ENCODE measurements at regions not wholly inside any gene's neighbourhood (a gene's known extent, or its start where the extent isn't known, plus 50 kb on each side); places are given as distances from the start of the nearest gene placed in this dataset.
A peak's percentile ranks its signal among the peaks of the same experiment; 100 is the strongest.

DNA sequence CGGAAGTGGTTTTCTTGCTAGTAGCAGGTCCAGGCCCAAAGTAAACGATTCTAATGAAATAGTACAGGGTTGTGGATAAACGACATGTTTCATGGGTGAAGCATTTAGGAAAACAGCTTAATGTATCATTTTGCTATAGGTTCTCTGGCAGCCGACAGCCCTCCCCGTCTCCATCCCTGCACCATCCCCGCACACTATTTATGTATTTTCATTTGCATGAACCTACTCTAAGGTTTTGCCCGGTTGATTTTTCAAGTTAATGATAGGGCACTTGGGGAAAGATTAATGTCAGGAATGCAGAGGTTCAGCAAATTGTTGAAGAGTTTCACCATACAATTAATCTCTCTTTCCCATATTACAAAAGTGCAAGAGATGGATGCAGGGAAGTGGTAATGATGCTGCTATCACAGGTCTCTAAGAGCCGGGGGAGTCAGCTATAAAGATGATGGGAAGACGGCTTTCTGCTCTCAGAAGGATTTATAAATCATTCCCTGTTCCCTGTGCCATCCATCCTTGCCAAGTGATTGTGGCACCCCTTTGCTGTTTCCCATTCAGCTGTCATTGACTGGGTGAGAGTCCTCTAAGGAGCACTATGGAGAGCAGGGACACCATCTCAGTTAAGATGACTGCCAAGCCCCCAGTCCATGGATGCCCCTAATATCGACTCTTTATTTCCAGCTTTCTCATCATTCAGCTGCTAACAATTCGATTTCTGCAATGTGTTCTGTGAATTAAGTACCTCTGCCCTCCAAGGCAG is 186.3 kb downstream of the IRS2 start:
- Mint-ChIP-seq H3K27ac (no peak overlapping the region), H3K27me3 (ENCODE audit: low read depth) (peaks cover 10% of the 10 kb centered on the region), H3K4me1 (ENCODE audit: low read depth) (no peaks in the 10 kb centered on the region), H3K9me3 (no peaks in the 10 kb centered on the region), H3K4me3 (ENCODE audit: low read depth) (no peak overlapping the region), H3K36me3 (ENCODE audit: low read depth) (no peaks in the 10 kb centered on the region)
- no peak for DNase-seq (ENCODE audit: low spot score)
- intact Hi-C loops (cut with micrococcal nuclease): no loop called here

DNA sequence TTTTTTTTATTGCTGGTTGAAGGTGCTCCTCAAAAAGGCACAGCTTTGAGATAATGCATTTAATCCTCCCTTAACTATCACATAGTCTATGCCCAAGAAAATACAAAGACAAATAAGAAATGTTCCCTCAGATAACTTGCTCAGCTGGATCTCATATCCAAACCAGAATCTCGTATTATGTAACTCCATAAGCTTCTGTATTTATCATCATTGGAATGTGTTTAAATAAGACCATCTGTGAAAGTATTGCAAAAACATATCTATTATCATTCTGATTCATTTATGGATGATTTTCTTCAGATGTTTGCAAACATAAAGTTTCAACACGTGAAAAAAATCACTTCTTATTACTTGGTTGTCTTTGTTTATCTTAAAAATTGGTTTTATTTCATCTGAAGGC is 190.9 kb downstream of the IRS2 start:
- no peaks in the 10 kb centered on the region for H3K9me3 Mint-ChIP-seq
- peaks cover 13% of the 10 kb centered on the region for H3K27me3 Mint-ChIP-seq (ENCODE audit: low read depth)
- H3K4me3 Mint-ChIP-seq (ENCODE audit: low read depth): no peak overlapping the region
- intact Hi-C loops (cut with micrococcal nuclease): no loop called here
- DNase-seq (ENCODE audit: low spot score): no peak
- H3K4me1 Mint-ChIP-seq (ENCODE audit: low read depth): no peaks in the 10 kb centered on the region
- H3K36me3 Mint-ChIP-seq (ENCODE audit: low read depth): no peaks in the 10 kb centered on the region
- no peak overlapping the region for H3K27ac Mint-ChIP-seq

DNA sequence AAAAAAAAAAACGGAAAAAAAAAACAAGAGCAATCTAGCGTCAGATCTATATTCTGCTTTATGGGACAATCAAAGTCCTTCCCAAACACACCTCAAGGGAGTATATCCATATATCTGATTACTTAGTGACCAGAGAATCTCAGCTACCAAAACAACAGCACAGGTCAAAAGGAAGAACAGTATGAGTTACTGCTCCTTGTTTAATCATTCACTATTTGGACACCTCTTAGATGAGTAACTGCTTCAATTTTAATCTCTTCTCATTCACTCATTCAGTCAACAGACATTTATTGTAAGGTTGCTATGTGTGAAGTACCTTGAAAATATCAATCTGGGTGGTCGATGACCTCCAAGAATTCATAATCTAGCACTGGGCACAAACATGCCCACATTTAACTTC is 193.2 kb downstream of the IRS2 start:
- intact Hi-C loops (cut with micrococcal nuclease): no loop called here
- no peaks in the 10 kb centered on the region for H3K9me3 Mint-ChIP-seq
- DNase-seq (ENCODE audit: low spot score): no peak
- H3K36me3 Mint-ChIP-seq (ENCODE audit: low read depth): no peaks in the 10 kb centered on the region
- no peak overlapping the region for H3K4me3 Mint-ChIP-seq (ENCODE audit: low read depth)
- no peaks in the 10 kb centered on the region for H3K4me1 Mint-ChIP-seq (ENCODE audit: low read depth)
- H3K27ac Mint-ChIP-seq: no peak overlapping the region
- peaks cover 16% of the 10 kb centered on the region for H3K27me3 Mint-ChIP-seq (ENCODE audit: low read depth)

DNA sequence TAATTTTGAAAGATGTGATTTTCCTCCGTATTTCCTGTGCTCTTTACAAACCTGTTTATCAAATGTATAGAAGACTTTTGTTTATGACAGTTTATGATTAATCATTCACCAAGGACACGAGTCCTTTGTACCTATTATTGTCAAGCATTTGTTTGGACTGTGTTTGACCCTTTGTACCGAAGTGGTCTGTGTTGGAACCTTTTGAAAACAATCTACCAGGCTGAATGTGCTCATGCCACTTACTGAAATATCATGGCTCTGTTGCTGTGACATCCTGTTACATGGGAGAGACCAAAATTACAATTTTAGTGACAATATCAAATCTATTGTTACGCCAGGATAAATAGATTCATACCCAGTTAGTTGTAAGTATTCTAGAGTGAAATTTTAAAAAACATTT is 193.6 kb downstream of the IRS2 start:
- Mint-ChIP-seq H3K4me3 (ENCODE audit: low read depth) (no peak overlapping the region), H3K4me1 (ENCODE audit: low read depth) (no peaks in the 10 kb centered on the region), H3K9me3 (no peaks in the 10 kb centered on the region), H3K27me3 (ENCODE audit: low read depth) (peaks cover 13% of the 10 kb centered on the region), H3K27ac (no peak overlapping the region), H3K36me3 (ENCODE audit: low read depth) (no peaks in the 10 kb centered on the region)
- intact Hi-C loops (cut with micrococcal nuclease): no loop called here
- DNase-seq (ENCODE audit: low spot score): no peak

DNA sequence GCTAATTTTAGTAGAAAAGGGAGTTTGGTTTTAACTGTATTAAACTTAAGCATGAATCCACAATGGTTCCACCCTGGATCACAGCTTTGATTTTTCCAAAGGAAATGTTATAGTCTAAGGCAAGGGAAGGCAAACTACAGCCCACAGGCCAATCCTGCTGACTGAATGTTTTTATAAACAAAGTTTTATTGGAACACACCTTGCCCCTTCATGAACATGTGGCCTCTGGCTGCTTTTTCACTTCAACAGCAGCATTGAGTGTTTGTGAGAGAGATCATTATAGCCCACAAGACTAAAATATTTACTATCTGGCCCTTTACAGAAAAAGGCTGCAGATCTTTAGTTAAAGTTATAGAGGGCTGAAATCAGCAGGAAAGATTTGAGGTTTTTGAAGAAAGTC is 198.7 kb downstream of the IRS2 start:
- Mint-ChIP-seq H3K27me3 (ENCODE audit: low read depth) (peaks cover 26% of the 10 kb centered on the region), H3K9me3 (no peaks in the 10 kb centered on the region), H3K27ac (no peak overlapping the region), H3K4me1 (ENCODE audit: low read depth) (no peaks in the 10 kb centered on the region), H3K4me3 (ENCODE audit: low read depth) (no peak overlapping the region), H3K36me3 (ENCODE audit: low read depth) (no peaks in the 10 kb centered on the region)
- intact Hi-C loops (cut with micrococcal nuclease): no loop called here
- DNase-seq (ENCODE audit: low spot score): no peak

DNA sequence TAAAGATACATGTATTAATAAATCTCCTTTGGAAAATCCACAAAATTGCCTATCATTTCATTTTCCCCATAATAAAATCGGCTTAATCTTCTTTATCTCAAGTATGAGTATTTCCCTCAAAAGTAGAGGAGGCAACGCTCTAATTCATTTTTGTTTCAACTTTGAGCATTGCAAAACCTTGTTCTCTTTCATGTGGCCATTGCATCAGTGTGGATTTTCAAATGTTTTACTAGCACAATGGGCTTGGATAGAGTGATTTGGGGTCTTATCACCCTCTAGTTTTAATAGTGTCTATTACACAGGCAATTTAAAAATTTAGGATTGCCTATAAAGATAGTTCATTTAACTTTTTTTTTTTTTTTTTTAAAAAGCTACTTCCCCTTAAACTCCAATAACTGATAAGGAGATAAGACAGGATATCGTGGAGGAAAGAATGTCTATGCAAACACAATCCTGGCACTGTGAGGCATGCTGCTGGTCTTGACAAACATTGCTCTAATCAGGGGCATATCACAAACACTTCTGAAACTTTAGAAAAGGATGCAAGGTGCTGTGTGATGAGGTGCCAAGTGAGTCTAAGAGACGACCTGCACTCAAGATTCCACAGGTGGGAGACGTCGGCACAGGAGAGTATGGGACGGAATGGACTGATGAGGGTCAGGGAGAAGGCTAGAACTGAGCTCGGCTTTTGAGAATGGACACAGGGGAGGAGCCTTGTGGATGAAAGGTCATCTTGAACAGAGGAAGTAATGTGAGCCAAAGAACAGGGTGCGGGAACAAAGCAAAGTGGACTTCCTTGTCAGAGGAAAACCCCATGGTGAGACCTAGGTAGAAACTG is 199.7 kb downstream of the IRS2 start:
- H3K27ac Mint-ChIP-seq: no peak overlapping the region
- no peak overlapping the region for H3K4me3 Mint-ChIP-seq (ENCODE audit: low read depth)
- intact Hi-C loops (cut with micrococcal nuclease): no loop called here
- no peaks in the 10 kb centered on the region for H3K4me1 Mint-ChIP-seq (ENCODE audit: low read depth)
- H3K36me3 Mint-ChIP-seq (ENCODE audit: low read depth): no peaks in the 10 kb centered on the region
- H3K9me3 Mint-ChIP-seq: no peaks in the 10 kb centered on the region
- H3K27me3 Mint-ChIP-seq (ENCODE audit: low read depth): peaks cover 27% of the 10 kb centered on the region
- no peak for DNase-seq (ENCODE audit: low spot score)

DNA sequence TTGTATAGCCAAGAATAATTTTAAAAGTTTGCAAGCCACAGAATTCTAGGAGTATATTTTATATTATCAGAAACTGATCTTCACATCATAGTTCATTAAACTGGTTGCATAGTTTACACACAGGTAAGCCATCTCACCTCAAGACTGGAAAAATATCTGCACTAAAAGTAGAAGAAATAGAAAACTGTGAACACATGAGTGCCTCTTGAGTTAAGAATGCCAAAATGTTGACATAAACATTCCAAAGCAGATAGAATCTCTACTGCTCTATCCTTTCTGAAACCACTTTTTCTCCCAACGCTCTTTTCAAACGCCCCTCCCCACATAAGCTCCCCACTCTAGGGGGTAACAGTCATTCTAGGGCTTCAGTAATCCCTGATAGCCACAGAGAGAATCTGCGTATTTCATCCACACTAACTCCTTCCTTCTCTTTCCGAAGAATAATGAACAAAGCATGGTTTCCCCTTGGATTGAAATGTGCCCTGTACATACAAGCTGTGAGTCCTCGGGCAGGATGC is 201.5 kb downstream of the IRS2 start:
- DNase-seq (ENCODE audit: low spot score): no peak
- intact Hi-C loops (cut with micrococcal nuclease): no loop called here
- Mint-ChIP-seq H3K9me3 (no peaks in the 10 kb centered on the region), H3K27ac (no peak overlapping the region), H3K4me1 (ENCODE audit: low read depth) (no peaks in the 10 kb centered on the region), H3K4me3 (ENCODE audit: low read depth) (no peak overlapping the region), H3K27me3 (ENCODE audit: low read depth) (peaks cover 27% of the 10 kb centered on the region), H3K36me3 (ENCODE audit: low read depth) (no peaks in the 10 kb centered on the region)

DNA sequence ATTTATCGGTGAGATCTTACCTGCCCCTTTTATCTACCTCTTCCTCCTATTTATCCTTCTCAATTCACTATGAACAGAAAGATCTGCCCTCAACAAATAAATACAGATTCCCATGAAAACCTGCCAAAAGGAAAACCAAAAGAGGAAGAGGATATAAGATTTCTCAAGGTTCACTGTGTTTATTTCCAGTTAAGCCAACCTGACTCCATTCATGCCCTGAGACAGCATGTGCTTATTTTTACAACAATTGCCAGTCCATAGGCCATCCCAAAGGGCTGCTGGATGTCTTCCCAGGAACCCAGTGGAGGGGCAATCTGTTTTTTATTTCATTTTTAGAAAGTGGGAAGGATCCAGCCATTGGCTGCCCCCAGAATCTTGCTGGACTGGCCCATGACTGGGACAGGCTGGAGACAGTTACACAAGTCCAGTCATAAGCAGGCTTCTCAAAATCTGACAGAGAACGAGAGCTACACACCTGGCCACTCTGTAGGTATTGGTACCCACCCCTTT is 209.1 kb downstream of the IRS2 start:
- intact Hi-C loops (cut with micrococcal nuclease): loop anchor here (10.0 kb wide), 1 partner anchor 218 kb away; no protein-coding TSS in a partner anchor
- H3K4me3 Mint-ChIP-seq (ENCODE audit: low read depth): no peak overlapping the region
- no peak for DNase-seq (ENCODE audit: low spot score)
- H3K9me3 Mint-ChIP-seq: no peaks in the 10 kb centered on the region
- no peaks in the 10 kb centered on the region for H3K4me1 Mint-ChIP-seq (ENCODE audit: low read depth)
- peaks cover 17% of the 10 kb centered on the region for H3K27me3 Mint-ChIP-seq (ENCODE audit: low read depth)
- H3K27ac Mint-ChIP-seq: no peak overlapping the region
- H3K36me3 Mint-ChIP-seq (ENCODE audit: low read depth): no peaks in the 10 kb centered on the region

DNA sequence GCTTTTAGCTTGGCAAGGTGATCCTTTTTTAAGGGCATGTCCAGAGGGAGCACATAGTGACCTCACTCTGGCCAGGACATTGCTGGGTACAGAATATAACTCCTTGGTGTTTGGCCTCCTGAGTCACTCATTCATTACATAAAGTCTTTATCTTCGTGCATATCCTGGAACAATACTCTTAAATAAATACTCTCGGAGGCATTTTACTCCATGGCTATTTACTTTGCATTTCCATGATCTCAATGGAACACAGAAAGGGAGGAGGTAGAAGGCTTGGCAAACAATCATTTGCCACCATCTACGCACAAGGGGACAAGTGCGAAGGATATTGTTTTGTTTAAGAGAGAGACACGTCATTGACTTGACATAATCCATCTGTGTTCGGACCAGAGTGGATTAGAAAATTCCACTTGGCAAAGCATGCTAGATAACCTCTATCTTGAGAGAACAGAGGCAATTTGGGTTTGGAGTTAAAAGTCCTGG is 210.0 kb downstream of the IRS2 start:
- no peaks in the 10 kb centered on the region for H3K36me3 Mint-ChIP-seq (ENCODE audit: low read depth)

DNA sequence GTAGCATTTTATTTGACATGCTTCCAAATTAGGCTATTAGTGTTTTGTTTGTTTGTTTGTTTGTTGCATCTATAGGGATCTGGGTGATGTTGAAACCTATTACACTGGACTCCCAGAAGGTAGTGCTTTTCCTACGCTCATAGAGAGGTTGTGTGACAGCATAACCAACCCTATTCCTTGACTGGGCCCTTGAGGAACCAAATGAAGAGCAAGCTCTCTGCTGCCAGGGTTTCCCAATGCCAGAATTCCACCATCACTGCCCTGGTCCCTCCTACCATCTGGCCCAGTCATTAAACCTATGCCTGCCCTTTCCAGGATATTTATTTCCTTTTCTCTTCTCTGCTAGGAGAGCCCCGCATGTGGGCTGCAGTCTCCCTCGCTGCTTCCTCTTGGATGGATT is 210.6 kb downstream of the IRS2 start:
- Mint-ChIP-seq H3K36me3 (ENCODE audit: low read depth) (no peaks in the 10 kb centered on the region), H3K4me1 (ENCODE audit: low read depth) (peaks cover 4% of the 10 kb centered on the region), H3K27me3 (ENCODE audit: low read depth) (peaks cover 17% of the 10 kb centered on the region), H3K27ac (no peak overlapping the region), H3K4me3 (ENCODE audit: low read depth) (no peak overlapping the region), H3K9me3 (no peaks in the 10 kb centered on the region)
- intact Hi-C loops (cut with micrococcal nuclease): loop anchor here (10.0 kb wide), 1 partner anchor 219 kb away; no protein-coding TSS in a partner anchor
- DNase-seq (ENCODE audit: low spot score): no peak

More for the DNA sequence above, 210.0 kb downstream of the IRS2 start:
- intact Hi-C loops (cut with micrococcal nuclease): loop anchor here (10.0 kb wide), 1 partner anchor 218 kb away; no protein-coding TSS in a partner anchor
- peaks cover under 1% of the 10 kb centered on the region for H3K4me1 Mint-ChIP-seq (ENCODE audit: low read depth)
- H3K9me3 Mint-ChIP-seq: no peaks in the 10 kb centered on the region
- H3K27me3 Mint-ChIP-seq (ENCODE audit: low read depth): peaks cover 17% of the 10 kb centered on the region
- no peak overlapping the region for H3K27ac Mint-ChIP-seq
- H3K4me3 Mint-ChIP-seq (ENCODE audit: low read depth): no peak overlapping the region
- DNase-seq (ENCODE audit: low spot score): no peak

DNA sequence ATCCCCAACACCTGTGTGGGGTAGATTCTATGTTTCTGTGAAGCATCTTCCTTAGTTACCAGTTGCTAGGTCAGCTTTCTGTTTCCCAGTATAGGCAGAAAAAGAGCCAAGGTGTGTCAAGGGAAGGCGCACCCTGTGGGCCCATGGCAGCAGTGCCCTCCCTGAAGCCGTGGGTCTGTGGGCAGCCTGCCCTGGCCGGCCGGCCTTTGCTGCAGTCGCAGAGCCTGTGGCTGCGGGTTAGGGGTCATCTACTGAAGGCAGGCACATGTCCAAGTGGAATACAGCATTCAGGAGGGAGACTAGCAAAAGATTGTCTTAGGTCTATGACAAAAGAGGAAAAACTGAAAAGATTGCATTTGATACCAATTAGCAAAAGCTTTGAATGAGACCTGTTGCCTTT is 214.0 kb downstream of the IRS2 start:
- Mint-ChIP-seq H3K4me1 (ENCODE audit: low read depth) (peaks cover 15% of the 10 kb centered on the region), H3K4me3 (ENCODE audit: low read depth) (no peak overlapping the region), H3K27ac (no peak overlapping the region), H3K36me3 (ENCODE audit: low read depth) (no peaks in the 10 kb centered on the region), H3K9me3 (no peaks in the 10 kb centered on the region), H3K27me3 (ENCODE audit: low read depth) (peaks cover 17% of the 10 kb centered on the region)
- DNase-seq (ENCODE audit: low spot score): no peak
- intact Hi-C loops (cut with micrococcal nuclease): loop anchor here (10.0 kb wide), 1 partner anchor 222 kb away; no protein-coding TSS in a partner anchor

DNA sequence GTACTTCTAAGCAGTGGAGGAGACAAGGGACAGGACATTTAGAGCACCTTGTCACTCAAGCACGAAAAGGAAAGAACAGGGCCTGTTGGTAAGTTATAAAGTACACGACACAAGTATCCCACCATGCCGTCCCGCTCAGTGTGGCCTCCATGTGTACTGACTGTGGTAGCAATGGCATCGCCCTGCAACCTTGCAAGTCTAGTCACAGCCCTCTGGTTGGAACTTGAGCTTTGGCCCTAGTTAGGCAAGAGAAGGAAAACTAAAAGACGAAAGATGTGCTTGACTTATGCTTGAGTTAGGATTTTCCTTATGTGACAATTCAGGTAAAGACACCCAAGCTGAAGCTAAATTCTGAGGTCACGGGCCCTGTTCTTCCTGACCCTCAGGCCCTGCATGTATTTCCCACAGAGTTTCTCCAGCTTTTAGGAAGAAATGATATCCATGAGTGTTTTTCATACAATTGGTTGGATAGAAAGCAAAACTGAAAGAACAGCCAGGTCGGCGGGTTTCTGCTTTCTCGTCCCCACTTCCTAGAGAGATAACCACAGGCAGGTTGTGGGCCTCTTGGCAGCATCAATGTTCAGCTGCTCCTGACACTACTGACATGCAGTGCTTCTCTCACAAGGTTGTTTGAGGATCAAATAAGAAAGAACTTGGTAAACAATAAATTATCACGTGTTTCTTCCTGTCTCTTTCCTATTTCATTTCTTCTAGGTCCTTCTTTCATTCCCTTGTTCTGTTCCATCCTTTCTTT is 216.2 kb downstream of the IRS2 start:
- peaks cover 9% of the 10 kb centered on the region for H3K27me3 Mint-ChIP-seq (ENCODE audit: low read depth)
- no peak overlapping the region for H3K27ac Mint-ChIP-seq
- H3K4me3 Mint-ChIP-seq (ENCODE audit: low read depth): no peak overlapping the region
- H3K9me3 Mint-ChIP-seq: no peaks in the 10 kb centered on the region
- DNase-seq (ENCODE audit: low spot score): peak; percentile 52
- intact Hi-C loops (cut with micrococcal nuclease): loop anchor here (10.0 kb wide), 1 partner anchor 225 kb away; no protein-coding TSS in a partner anchor
- peaks cover 15% of the 10 kb centered on the region for H3K4me1 Mint-ChIP-seq (ENCODE audit: low read depth)
- H3K36me3 Mint-ChIP-seq (ENCODE audit: low read depth): no peaks in the 10 kb centered on the region

Data from activated T-helper 2 cell treated with anti-CD3 and anti-CD28 coated beads, Interferon-gamma antibody, Interleukin-2, Interleukin-4, amounts not matched to agents 10 μg/mL and 5 μg/mL and 100 μg/mL, durations not matched to agents 14 hours and 24 hours and 36 hours (primary cell).